Fibroblast of lung (primary cell): ENCODE measurements at regions not wholly inside any gene's neighbourhood (a gene's known extent, or its start where the extent isn't known, plus 50 kb on each side); places are given as distances from the start of the nearest gene placed in this dataset.

Experiments used
- CTCF ChIP-seq, 2 donors: IDR thresholded peaks in 1 of 2; conservative IDR thresholded peaks in 1 of 2; 1 replicate in 1 of 2; 2 replicates in 1 of 2; pipeline ENCODE4 v1.5.1; 2011 to 2012; ENCODE audit warnings: low read length in 2 of 2, control low read depth in 1 of 2, inconsistent platforms in 1 of 2, low read depth in 1 of 2, mild to moderate bottlenecking in 1 of 2
- EZH2 ChIP-seq: IDR thresholded peaks from 2 replicates; pipeline ENCODE4 v1.5.1; 2012; ENCODE audit warnings: low read length, control low read depth, mild to moderate bottlenecking; ENCODE audit errors: missing control alignments

GRCh38 chr11:112790286-112790685 is 170.9 kb upstream of the NCAM1 start:
- TF ChIP-seq CTCF (conservative IDR thresholded peaks at IDR 0.05 in 1 of 2, IDR thresholded peaks at IDR 0.05 in 1 of 2; ENCODE audit: low read depth in 1 of 2, low read length in 2 of 2) = no peak
- no peak for TF ChIP-seq EZH2
